ENCODE measurements at regions not wholly inside any gene's neighbourhood (a gene's known extent, or its start where the extent isn't known, plus 50 kb on each side); places are given as distances from the start of the nearest gene placed in this dataset.

DNA sequence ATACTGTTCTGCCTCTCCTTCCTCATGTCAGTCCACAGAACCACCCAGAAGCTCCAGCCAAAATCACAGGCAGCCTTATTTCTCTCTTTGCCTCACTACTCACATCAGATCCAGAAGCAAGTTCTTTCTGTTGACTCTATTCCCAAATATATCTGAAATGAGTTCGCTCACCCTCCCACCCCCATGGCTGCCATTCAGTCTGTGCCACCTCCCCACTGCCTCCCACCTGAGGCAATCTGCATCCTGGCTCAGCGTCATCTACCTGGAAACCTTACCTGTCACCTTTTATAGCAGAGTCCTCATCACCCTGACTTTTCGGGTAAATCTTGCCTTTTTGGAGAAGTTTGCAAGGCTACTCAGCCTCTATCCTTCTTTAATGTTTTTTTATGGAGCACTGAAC lies 501.8 kb downstream of the BCL11B start:
- Mint-ChIP-seq H3K4me3 (ENCODE audit: unreplicated experiment) (no peak overlapping the region), H3K4me1 (ENCODE audit: low read depth, unreplicated experiment) (peaks cover 10% of the 10 kb centered on the region), H3K27ac (ENCODE audit: unreplicated experiment) (no peak overlapping the region), H3K36me3 (ENCODE audit: low read depth, unreplicated experiment) (no peaks in the 10 kb centered on the region), H3K27me3 (ENCODE audit: low read depth, unreplicated experiment) (peaks cover 3% of the 10 kb centered on the region), H3K9me3 (ENCODE audit: unreplicated experiment) (no peaks in the 10 kb centered on the region)
- H3K4me1 ChIP-seq (ENCODE audit: insufficient read depth, low read length): peaks cover 4% of the 10 kb centered on the region
- H2AFZ ChIP-seq (ENCODE audit: low read depth, low read length): no peak overlapping the region
- no peaks in the 10 kb centered on the region for H4K20me1 ChIP-seq (ENCODE audit: insufficient read depth, low read length)
- H3K27ac ChIP-seq (ENCODE audit: low read depth, low read length): no peak overlapping the region
- no peaks in the 10 kb centered on the region for H3K9me3 ChIP-seq (ENCODE audit: insufficient read depth, low read depth, low read length)
- no peak overlapping the region for H3K9ac ChIP-seq (ENCODE audit: low read length)
- H3K79me2 ChIP-seq (ENCODE audit: insufficient read depth, low read length): no peaks in the 10 kb centered on the region
- H3K4me3 ChIP-seq (ENCODE audit: insufficient read depth, low read depth, low read length): no peak overlapping the region
- no peak for FAIRE-seq
- no peaks in the 10 kb centered on the region for H3K27me3 ChIP-seq (ENCODE audit: insufficient read depth, low read length)
- TF ChIP-seq, protein P1, sequence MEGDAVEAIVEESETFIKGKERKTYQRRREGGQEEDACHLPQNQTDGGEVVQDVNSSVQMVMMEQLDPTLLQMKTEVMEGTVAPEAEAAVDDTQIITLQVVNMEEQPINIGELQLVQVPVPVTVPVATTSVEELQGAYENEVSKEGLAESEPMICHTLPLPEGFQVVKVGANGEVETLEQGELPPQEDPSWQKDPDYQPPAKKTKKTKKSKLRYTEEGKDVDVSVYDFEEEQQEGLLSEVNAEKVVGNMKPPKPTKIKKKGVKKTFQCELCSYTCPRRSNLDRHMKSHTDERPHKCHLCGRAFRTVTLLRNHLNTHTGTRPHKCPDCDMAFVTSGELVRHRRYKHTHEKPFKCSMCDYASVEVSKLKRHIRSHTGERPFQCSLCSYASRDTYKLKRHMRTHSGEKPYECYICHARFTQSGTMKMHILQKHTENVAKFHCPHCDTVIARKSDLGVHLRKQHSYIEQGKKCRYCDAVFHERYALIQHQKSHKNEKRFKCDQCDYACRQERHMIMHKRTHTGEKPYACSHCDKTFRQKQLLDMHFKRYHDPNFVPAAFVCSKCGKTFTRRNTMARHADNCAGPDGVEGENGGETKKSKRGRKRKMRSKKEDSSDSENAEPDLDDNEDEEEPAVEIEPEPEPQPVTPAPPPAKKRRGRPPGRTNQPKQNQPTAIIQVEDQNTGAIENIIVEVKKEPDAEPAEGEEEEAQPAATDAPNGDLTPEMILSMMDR (IDR thresholded peaks at IDR 0.05; ENCODE audit: insufficient read depth, low read depth, low read length): no peak
- no peak for TF ChIP-seq EZH2 (IDR thresholded peaks at IDR 0.05; ENCODE audit: insufficient read depth, low read length)
- H3K36me3 ChIP-seq (ENCODE audit: insufficient read depth, low read length): no peaks in the 10 kb centered on the region
- no peak for DNase-seq (ENCODE audit: low read depth)
- no peak overlapping the region for H3K4me2 ChIP-seq (ENCODE audit: low read length)

DNA sequence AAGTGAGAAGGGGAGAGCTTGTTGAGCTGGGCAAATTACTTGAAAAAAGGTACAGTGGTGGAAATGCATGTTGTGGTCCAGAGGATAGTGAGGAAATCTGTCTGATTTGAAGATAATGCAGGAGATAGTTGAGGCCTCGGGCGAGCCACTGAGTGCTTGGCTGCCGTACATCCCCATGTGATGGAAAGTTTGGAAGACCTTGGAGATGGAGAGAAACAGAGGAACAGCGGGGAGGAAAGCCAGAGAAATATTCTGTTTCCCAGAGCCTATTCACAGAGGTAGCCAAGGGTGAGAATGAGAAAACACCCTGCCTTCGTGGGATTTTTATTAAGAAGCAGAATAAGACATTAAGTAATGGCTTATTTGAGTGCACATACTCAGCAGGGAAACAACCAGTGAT lies 498.2 kb downstream of the BCL11B start:
- Histone ChIP-seq H3K4me2 (ENCODE audit: low read length) (no peak overlapping the region), H3K4me1 (ENCODE audit: insufficient read depth, low read length) (no peaks in the 10 kb centered on the region), H3K4me3 (ENCODE audit: insufficient read depth, low read depth, low read length) (no peak overlapping the region), H2AFZ (ENCODE audit: low read depth, low read length) (no peak overlapping the region), H3K9ac (ENCODE audit: low read length) (no peak overlapping the region), H3K27me3 (ENCODE audit: insufficient read depth, low read length) (no peaks in the 10 kb centered on the region), H4K20me1 (ENCODE audit: insufficient read depth, low read length) (no peaks in the 10 kb centered on the region), H3K9me3 (ENCODE audit: insufficient read depth, low read depth, low read length) (no peaks in the 10 kb centered on the region), H3K27ac (ENCODE audit: low read depth, low read length) (no peak overlapping the region), H3K79me2 (ENCODE audit: insufficient read depth, low read length) (no peaks in the 10 kb centered on the region), H3K36me3 (ENCODE audit: insufficient read depth, low read length) (no peaks in the 10 kb centered on the region)
- FAIRE-seq (no peak), DNase-seq (ENCODE audit: low read depth) (no peak)
- no peak overlapping the region for H3K27ac Mint-ChIP-seq (ENCODE audit: unreplicated experiment)
- TF ChIP-seq EZH2 (IDR thresholded peaks at IDR 0.05; ENCODE audit: insufficient read depth, low read length): no peak
- TF ChIP-seq, protein P1 (IDR thresholded peaks at IDR 0.05; ENCODE audit: insufficient read depth, low read depth, low read length): no peak
- no peaks in the 10 kb centered on the region for H3K4me1 Mint-ChIP-seq (ENCODE audit: low read depth, unreplicated experiment)
- no peaks in the 10 kb centered on the region for H3K36me3 Mint-ChIP-seq (ENCODE audit: low read depth, unreplicated experiment)
- no peaks in the 10 kb centered on the region for H3K9me3 Mint-ChIP-seq (ENCODE audit: unreplicated experiment)
- peaks cover 4% of the 10 kb centered on the region for H3K27me3 Mint-ChIP-seq (ENCODE audit: low read depth, unreplicated experiment)
- no peak overlapping the region for H3K4me3 Mint-ChIP-seq (ENCODE audit: unreplicated experiment)

DNA sequence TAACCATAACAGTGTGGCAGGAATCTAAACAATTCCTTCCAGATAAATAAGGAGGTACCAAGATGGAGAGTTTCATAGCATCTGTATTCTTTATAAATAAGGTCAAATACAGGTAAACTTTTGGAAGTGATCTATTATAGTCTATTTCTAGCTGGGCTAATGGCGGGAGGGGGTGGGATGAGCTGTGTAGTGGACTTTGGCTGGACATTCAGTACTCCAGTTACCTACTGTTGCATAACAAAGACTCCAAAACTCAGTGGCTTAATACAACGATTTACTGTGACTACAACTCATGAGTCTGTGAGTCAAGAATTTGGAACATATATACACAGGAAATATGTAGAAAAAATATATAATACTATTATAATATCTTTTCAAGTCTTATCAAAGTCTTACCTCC lies 496.1 kb downstream of the BCL11B start:
- H3K9me3 ChIP-seq (ENCODE audit: insufficient read depth, low read depth, low read length): no peaks in the 10 kb centered on the region
- H3K4me1 ChIP-seq (ENCODE audit: insufficient read depth, low read length): no peaks in the 10 kb centered on the region
- Mint-ChIP-seq H3K36me3 (ENCODE audit: low read depth, unreplicated experiment) (no peaks in the 10 kb centered on the region), H3K4me1 (ENCODE audit: low read depth, unreplicated experiment) (no peaks in the 10 kb centered on the region), H3K27ac (ENCODE audit: unreplicated experiment) (no peak overlapping the region), H3K27me3 (ENCODE audit: low read depth, unreplicated experiment) (peaks cover 5% of the 10 kb centered on the region), H3K4me3 (ENCODE audit: unreplicated experiment) (no peak overlapping the region), H3K9me3 (ENCODE audit: unreplicated experiment) (no peaks in the 10 kb centered on the region)
- no peak overlapping the region for H3K27ac ChIP-seq (ENCODE audit: low read depth, low read length)
- no peak for TF ChIP-seq EZH2 (IDR thresholded peaks at IDR 0.05; ENCODE audit: insufficient read depth, low read length)
- TF ChIP-seq, protein P1 (IDR thresholded peaks at IDR 0.05; ENCODE audit: insufficient read depth, low read depth, low read length): no peak
- no peak overlapping the region for H2AFZ ChIP-seq (ENCODE audit: low read depth, low read length)
- no peak overlapping the region for H3K9ac ChIP-seq (ENCODE audit: low read length)
- no peaks in the 10 kb centered on the region for H3K27me3 ChIP-seq (ENCODE audit: insufficient read depth, low read length)
- no peak overlapping the region for H3K4me2 ChIP-seq (ENCODE audit: low read length)
- no peaks in the 10 kb centered on the region for H4K20me1 ChIP-seq (ENCODE audit: insufficient read depth, low read length)
- FAIRE-seq (no peak), DNase-seq (ENCODE audit: low read depth) (no peak)
- H3K4me3 ChIP-seq (ENCODE audit: insufficient read depth, low read depth, low read length): no peak overlapping the region
- H3K79me2 ChIP-seq (ENCODE audit: insufficient read depth, low read length): no peaks in the 10 kb centered on the region
- H3K36me3 ChIP-seq (ENCODE audit: insufficient read depth, low read length): no peaks in the 10 kb centered on the region

All from astrocyte (in vitro differentiated cells and primary cell).